ENCODE measurements at regions not wholly inside any gene's neighbourhood (a gene's known extent, or its start where the extent isn't known, plus 50 kb on each side); places are given as distances from the start of the nearest gene placed in this dataset.

DNA sequence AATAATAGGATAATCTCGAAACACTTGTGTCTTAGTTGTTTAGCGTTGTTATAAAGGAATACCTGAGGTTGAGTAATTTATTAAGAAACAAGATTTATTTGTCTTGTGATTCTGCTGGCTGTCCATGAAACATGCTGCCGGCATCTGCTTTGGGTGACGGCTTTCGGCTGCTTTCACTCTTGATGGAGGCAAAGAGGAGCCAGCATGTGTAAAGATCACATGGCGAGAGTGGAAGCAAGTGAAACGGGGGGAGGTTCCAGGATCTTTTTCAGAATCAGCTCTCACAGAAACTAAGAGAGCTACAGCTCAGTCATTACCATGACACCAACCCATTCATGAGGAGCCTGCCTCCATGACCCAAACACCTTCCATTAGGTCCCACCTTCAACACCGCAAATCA, 402.8 kb downstream of the CDC14C start:
- no peaks in the 10 kb centered on the region for H3F3A ChIP-seq (replicated peaks; ENCODE audit: low read depth)
- Mint-ChIP-seq H3K4me3 (no peak overlapping the region), H3K27me3 (ENCODE audit: insufficient read depth, low read depth, poor library complexity) (no peaks in the 10 kb centered on the region), H3K4me1 (peaks cover 3% of the 10 kb centered on the region; the same call in 1 of the 3 replicates), H3K9me3 (no peaks in the 10 kb centered on the region), H3K27ac (no peak overlapping the region), H3K36me3 (ENCODE audit: low read depth) (no peaks in the 10 kb centered on the region)
- no peak for ATAC-seq
- H3K9me2 ChIP-seq (ENCODE audit: insufficient read depth) = no peaks in the 10 kb centered on the region
- H3K36me3 ChIP-seq (ENCODE audit: insufficient read depth) = no peaks in the 10 kb centered on the region
- H3K4me3 ChIP-seq = no peak overlapping the region
- DNase-seq (ENCODE audit: low spot score) = peak; percentile 5
- no peaks in the 10 kb centered on the region for H3K4me1 ChIP-seq (ENCODE audit: insufficient read depth)
- H3K4me2 ChIP-seq = no peak overlapping the region
- H3K79me2 ChIP-seq (replicated peaks; ENCODE audit: insufficient read depth) = no peaks in the 10 kb centered on the region
- H3K27me3 ChIP-seq (ENCODE audit: insufficient read depth) = no peaks in the 10 kb centered on the region
- no peaks in the 10 kb centered on the region for H4K20me1 ChIP-seq (replicated peaks; ENCODE audit: insufficient read depth)
- no peak overlapping the region for H2AFZ ChIP-seq
- TF ChIP-seq, protein P1, sequence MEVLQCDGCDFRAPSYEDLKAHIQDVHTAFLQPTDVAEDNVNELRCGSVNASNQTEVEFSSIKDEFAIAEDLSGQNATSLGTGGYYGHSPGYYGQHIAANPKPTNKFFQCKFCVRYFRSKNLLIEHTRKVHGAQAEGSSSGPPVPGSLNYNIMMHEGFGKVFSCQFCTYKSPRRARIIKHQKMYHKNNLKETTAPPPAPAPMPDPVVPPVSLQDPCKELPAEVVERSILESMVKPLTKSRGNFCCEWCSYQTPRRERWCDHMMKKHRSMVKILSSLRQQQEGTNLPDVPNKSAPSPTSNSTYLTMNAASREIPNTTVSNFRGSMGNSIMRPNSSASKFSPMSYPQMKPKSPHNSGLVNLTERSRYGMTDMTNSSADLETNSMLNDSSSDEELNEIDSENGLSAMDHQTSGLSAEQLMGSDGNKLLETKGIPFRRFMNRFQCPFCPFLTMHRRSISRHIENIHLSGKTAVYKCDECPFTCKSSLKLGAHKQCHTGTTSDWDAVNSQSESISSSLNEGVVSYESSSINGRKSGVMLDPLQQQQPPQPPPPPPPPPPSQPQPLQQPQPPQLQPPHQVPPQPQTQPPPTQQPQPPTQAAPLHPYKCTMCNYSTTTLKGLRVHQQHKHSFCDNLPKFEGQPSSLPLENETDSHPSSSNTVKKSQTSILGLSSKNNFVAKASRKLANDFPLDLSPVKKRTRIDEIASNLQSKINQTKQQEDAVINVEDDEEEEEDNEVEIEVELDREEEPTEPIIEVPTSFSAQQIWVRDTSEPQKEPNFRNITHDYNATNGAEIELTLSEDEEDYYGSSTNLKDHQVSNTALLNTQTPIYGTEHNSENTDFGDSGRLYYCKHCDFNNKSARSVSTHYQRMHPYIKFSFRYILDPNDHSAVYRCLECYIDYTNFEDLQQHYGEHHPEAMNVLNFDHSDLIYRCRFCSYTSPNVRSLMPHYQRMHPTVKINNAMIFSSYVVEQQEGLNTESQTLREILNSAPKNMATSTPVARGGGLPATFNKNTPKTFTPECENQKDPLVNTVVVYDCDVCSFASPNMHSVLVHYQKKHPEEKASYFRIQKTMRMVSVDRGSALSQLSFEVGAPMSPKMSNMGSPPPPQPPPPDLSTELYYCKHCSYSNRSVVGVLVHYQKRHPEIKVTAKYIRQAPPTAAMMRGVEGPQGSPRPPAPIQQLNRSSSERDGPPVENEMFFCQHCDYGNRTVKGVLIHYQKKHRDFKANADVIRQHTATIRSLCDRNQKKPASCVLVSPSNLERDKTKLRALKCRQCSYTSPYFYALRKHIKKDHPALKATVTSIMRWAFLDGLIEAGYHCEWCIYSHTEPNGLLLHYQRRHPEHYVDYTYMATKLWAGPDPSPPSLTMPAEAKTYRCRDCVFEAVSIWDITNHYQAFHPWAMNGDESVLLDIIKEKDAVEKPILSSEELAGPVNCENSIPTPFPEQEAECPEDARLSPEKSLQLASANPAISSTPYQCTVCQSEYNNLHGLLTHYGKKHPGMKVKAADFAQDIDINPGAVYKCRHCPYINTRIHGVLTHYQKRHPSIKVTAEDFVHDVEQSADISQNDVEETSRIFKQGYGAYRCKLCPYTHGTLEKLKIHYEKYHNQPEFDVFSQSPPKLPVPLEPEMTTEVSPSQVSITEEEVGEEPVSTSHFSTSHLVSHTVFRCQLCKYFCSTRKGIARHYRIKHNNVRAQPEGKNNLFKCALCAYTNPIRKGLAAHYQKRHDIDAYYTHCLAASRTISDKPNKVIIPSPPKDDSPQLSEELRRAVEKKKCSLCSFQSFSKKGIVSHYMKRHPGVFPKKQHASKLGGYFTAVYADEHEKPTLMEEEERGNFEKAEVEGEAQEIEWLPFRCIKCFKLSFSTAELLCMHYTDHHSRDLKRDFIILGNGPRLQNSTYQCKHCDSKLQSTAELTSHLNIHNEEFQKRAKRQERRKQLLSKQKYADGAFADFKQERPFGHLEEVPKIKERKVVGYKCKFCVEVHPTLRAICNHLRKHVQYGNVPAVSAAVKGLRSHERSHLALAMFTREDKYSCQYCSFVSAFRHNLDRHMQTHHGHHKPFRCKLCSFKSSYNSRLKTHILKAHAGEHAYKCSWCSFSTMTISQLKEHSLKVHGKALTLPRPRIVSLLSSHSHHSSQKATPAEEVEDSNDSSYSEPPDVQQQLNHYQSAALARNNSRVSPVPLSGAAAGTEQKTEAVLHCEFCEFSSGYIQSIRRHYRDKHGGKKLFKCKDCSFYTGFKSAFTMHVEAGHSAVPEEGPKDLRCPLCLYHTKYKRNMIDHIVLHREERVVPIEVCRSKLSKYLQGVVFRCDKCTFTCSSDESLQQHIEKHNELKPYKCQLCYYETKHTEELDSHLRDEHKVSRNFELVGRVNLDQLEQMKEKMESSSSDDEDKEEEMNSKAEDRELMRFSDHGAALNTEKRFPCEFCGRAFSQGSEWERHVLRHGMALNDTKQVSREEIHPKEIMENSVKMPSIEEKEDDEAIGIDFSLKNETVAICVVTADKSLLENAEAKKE (CRISPR knock-in tag; IDR thresholded peaks at IDR 0.05) = no peak
- no peak for TF ChIP-seq ZNF331 (CRISPR knock-in tag; IDR thresholded peaks at IDR 0.05; ENCODE audit: low read depth)
- TF ChIP-seq, protein P2, sequence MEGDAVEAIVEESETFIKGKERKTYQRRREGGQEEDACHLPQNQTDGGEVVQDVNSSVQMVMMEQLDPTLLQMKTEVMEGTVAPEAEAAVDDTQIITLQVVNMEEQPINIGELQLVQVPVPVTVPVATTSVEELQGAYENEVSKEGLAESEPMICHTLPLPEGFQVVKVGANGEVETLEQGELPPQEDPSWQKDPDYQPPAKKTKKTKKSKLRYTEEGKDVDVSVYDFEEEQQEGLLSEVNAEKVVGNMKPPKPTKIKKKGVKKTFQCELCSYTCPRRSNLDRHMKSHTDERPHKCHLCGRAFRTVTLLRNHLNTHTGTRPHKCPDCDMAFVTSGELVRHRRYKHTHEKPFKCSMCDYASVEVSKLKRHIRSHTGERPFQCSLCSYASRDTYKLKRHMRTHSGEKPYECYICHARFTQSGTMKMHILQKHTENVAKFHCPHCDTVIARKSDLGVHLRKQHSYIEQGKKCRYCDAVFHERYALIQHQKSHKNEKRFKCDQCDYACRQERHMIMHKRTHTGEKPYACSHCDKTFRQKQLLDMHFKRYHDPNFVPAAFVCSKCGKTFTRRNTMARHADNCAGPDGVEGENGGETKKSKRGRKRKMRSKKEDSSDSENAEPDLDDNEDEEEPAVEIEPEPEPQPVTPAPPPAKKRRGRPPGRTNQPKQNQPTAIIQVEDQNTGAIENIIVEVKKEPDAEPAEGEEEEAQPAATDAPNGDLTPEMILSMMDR (conservative IDR thresholded peaks at IDR 0.05; ENCODE audit: low read depth in 2 of 2) = no peak
- no peak for TF ChIP-seq EZH2 (IDR thresholded peaks at IDR 0.05; ENCODE audit: low read depth, unreplicated experiment)
- TF ChIP-seq, protein P3, sequence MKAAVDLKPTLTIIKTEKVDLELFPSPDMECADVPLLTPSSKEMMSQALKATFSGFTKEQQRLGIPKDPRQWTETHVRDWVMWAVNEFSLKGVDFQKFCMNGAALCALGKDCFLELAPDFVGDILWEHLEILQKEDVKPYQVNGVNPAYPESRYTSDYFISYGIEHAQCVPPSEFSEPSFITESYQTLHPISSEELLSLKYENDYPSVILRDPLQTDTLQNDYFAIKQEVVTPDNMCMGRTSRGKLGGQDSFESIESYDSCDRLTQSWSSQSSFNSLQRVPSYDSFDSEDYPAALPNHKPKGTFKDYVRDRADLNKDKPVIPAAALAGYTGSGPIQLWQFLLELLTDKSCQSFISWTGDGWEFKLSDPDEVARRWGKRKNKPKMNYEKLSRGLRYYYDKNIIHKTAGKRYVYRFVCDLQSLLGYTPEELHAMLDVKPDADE (IDR thresholded peaks at IDR 0.05) = no peak
- no peak for TF ChIP-seq POLR2AphosphoS5 (IDR thresholded peaks at IDR 0.05; ENCODE audit: low read depth)
- TF ChIP-seq JUNB (IDR thresholded peaks at IDR 0.05; ENCODE audit: unreplicated experiment) = no peak
- no peak for TF ChIP-seq STAT1 (IDR thresholded peaks at IDR 0.05; ENCODE audit: unreplicated experiment)
- no peak for TF ChIP-seq CREB1 (CRISPR knock-in tag; IDR thresholded peaks at IDR 0.05; ENCODE audit: low read depth)
- TF ChIP-seq NANOG (IDR thresholded peaks at IDR 0.05; ENCODE audit: borderline replicate concordance) = no peak
- no peak for TF ChIP-seq ZNF114 (CRISPR knock-in tag; IDR thresholded peaks at IDR 0.05)
- TF ChIP-seq, protein P4, sequence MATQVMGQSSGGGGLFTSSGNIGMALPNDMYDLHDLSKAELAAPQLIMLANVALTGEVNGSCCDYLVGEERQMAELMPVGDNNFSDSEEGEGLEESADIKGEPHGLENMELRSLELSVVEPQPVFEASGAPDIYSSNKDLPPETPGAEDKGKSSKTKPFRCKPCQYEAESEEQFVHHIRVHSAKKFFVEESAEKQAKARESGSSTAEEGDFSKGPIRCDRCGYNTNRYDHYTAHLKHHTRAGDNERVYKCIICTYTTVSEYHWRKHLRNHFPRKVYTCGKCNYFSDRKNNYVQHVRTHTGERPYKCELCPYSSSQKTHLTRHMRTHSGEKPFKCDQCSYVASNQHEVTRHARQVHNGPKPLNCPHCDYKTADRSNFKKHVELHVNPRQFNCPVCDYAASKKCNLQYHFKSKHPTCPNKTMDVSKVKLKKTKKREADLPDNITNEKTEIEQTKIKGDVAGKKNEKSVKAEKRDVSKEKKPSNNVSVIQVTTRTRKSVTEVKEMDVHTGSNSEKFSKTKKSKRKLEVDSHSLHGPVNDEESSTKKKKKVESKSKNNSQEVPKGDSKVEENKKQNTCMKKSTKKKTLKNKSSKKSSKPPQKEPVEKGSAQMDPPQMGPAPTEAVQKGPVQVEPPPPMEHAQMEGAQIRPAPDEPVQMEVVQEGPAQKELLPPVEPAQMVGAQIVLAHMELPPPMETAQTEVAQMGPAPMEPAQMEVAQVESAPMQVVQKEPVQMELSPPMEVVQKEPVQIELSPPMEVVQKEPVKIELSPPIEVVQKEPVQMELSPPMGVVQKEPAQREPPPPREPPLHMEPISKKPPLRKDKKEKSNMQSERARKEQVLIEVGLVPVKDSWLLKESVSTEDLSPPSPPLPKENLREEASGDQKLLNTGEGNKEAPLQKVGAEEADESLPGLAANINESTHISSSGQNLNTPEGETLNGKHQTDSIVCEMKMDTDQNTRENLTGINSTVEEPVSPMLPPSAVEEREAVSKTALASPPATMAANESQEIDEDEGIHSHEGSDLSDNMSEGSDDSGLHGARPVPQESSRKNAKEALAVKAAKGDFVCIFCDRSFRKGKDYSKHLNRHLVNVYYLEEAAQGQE (IDR thresholded peaks at IDR 0.05; ENCODE audit: unreplicated experiment) = no peak
- TF ChIP-seq EZH2phosphoT487 (IDR thresholded peaks at IDR 0.05; ENCODE audit: unreplicated experiment) = no peak
- H3K27ac ChIP-seq (ENCODE audit: low read depth) = no peak overlapping the region

Measured in GM23338 (cell line).